ENCODE measurements at regions not wholly inside any gene's neighbourhood (a gene's known extent, or its start where the extent isn't known, plus 50 kb on each side); places are given as distances from the start of the nearest gene placed in this dataset.

DNA sequence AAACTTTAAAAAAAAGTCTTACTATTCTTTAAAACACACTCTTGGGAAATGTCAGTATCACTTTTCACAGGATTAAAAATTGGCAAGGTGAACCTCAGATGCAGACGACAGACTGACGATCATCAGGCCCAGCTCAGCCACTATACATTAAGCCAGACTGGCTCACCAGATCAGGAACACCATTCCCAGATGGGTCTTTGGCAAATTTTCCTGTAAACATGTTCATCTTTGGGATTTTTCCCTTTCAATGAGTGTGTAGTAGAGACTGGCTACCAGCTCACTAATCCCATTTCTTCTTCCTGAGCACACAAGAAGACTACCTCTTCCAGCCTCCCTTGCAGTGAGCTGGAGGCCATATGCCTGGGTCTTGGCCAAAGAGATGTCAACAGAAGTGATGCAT lies 142.7 kb upstream of the CHST15 start:
- TF ChIP-seq MTA2 (IDR thresholded peaks at IDR 0.05; ENCODE audit: low read depth) (no peak), SMC3 (IDR thresholded peaks at IDR 0.05; ENCODE audit: borderline replicate concordance, low read length) (no peak), POU2F2 (IDR thresholded peaks at IDR 0.05; ENCODE audit: borderline replicate concordance, low read depth, low read length) (no peak), POLR2A (IDR thresholded peaks at IDR 0.05; ENCODE audit: low read depth, low read length) (no peak), KAT2A (conservative IDR thresholded peaks at IDR 0.05; ENCODE audit: control insufficient read depth, low read depth, low read length) (no peak), ZNF384 (IDR thresholded peaks at IDR 0.05; ENCODE audit: borderline replicate concordance, low read depth, low read length) (no peak), HDAC2 (IDR thresholded peaks at IDR 0.05) (no peak), POLR2AphosphoS5 (IDR thresholded peaks at IDR 0.05; ENCODE audit: low read length) (no peak)
- TF ChIP-seq, protein P1, sequence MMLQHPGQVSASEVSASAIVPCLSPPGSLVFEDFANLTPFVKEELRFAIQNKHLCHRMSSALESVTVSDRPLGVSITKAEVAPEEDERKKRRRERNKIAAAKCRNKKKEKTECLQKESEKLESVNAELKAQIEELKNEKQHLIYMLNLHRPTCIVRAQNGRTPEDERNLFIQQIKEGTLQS (IDR thresholded peaks at IDR 0.05; ENCODE audit: borderline replicate concordance, extremely low read depth, low read depth, low read length), result no peak
- TF ChIP-seq, protein P2, sequence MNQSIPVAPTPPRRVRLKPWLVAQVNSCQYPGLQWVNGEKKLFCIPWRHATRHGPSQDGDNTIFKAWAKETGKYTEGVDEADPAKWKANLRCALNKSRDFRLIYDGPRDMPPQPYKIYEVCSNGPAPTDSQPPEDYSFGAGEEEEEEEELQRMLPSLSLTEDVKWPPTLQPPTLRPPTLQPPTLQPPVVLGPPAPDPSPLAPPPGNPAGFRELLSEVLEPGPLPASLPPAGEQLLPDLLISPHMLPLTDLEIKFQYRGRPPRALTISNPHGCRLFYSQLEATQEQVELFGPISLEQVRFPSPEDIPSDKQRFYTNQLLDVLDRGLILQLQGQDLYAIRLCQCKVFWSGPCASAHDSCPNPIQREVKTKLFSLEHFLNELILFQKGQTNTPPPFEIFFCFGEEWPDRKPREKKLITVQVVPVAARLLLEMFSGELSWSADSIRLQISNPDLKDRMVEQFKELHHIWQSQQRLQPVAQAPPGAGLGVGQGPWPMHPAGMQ (IDR thresholded peaks at IDR 0.05; ENCODE audit: borderline replicate concordance), result no peak
- TF ChIP-seq, protein P3, sequence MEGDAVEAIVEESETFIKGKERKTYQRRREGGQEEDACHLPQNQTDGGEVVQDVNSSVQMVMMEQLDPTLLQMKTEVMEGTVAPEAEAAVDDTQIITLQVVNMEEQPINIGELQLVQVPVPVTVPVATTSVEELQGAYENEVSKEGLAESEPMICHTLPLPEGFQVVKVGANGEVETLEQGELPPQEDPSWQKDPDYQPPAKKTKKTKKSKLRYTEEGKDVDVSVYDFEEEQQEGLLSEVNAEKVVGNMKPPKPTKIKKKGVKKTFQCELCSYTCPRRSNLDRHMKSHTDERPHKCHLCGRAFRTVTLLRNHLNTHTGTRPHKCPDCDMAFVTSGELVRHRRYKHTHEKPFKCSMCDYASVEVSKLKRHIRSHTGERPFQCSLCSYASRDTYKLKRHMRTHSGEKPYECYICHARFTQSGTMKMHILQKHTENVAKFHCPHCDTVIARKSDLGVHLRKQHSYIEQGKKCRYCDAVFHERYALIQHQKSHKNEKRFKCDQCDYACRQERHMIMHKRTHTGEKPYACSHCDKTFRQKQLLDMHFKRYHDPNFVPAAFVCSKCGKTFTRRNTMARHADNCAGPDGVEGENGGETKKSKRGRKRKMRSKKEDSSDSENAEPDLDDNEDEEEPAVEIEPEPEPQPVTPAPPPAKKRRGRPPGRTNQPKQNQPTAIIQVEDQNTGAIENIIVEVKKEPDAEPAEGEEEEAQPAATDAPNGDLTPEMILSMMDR (IDR thresholded peaks at IDR 0.05 in 2 of 3, conservative IDR thresholded peaks at IDR 0.05 in 1 of 3; ENCODE audit: control insufficient read depth in 2 of 3, extremely low read depth in 1 of 3, insufficient read depth in 1 of 3, low read depth in 3 of 3, low read length in 3 of 3), result no peak

Data from GM12878 (cell line).